GM18867 (cell line): ENCODE measurements at regions not wholly inside any gene's neighbourhood (a gene's known extent, or its start where the extent isn't known, plus 50 kb on each side); places are given as distances from the start of the nearest gene placed in this dataset.
A peak's percentile ranks its signal among the peaks of the same experiment; 100 is the strongest.

Experiments
- ATAC-seq: cut with Tn5 transposase; IDR thresholded peaks from one replicate; pipeline ENCODE4 v1.9.1; 2021; ENCODE audit warnings: mild to moderate bottlenecking, moderate library complexity; ENCODE audit not compliant: unreplicated experiment

- ATAC-seq = no peak
Observed at GRCh38 chr15:36484038-36484778, 95.2 kb upstream of the CDIN1 start.

GRCh38 chr15:36491912-36492311 lies 87.5 kb upstream of the CDIN1 start:
- ATAC-seq = no peak

- no peak for ATAC-seq
Observed at GRCh38 chr15:36495456-36495991, 83.9 kb upstream of the CDIN1 start.

GRCh38 chr15:36497901-36498300 lies 81.5 kb upstream of the CDIN1 start:
- no peak for ATAC-seq

DNA sequence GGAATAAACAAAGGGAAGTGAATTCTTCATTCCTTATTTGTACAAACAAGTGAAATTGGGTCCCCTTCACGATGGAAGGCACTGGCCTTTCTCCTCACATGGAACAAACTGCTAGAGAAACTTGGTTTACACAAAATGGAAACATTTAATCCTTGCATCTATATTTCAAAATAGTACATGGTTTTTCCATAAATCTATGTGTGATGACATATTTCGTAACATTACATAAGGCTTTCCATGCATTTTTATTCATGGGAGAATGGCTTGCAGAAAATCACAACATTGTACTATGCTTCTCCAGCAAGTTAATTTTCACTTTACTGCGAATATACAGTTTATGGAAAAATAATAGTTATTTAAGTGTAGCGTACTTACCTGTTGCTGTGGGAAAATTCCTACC lies 81.0 kb upstream of the CDIN1 start:
- ATAC-seq = no peak

DNA sequence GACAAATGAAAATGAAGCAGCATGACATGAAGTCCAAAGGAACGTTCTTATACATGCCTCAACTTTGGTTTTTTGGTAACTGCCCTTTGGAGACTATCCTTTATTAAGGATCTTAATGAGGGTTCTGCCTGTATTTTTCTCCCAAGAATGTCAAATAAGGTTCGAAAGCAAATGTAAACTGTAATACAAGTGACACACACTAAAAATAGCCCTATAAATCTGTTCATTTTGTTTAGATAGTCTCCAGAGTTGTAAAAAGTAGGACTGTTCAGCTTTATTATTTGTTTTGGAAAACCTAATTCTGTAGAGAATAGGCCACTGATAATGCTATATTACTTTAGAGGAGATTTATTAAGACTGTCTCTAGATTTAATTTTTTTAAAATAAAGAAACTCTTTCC lies 80.5 kb upstream of the CDIN1 start:
- no peak for ATAC-seq

DNA sequence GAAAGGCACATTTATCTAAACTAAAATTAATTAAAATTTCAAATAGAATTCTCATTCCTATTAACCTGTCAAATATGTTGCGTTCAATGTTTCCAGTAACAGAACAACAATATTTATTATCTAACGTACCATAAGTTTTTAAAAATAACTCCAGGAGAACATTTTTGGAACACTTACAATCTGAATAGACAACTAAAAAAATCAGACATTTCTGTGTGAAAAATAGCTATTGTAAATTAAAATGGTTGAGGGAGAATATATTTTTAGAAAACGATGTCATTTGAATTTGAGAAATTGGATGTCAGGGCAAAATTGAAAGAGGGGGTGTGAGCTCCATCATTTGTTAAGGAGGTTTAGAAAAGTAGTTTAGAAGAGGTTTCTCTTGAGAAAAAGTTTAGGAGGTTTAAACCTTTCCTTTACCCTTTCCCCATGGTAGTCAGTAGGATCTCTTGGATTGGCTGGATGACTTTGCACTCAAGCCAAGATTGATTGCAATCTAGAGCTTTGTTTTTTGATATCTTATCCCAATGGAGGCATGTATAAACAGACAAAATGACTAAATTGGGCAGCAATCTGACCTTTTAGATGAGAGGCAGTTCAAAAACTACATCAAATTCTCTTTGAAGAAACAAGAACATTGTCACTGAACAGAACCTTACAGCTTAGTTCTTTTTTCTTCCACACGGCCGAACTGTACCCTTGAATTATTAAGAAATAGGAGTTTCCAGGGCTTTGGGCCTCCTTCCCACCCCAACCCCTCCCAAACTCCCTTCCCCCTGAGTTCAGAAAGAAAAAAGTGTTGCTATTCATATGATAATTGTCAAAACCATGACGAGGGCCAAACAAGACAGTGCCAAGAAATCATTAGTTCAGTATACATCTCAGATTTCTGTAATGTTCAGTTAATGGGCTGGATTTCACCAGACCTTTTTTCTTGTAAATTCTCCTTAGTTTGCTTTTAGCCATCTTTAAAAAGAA lies 79.7 kb upstream of the CDIN1 start:
- no peak for ATAC-seq

DNA sequence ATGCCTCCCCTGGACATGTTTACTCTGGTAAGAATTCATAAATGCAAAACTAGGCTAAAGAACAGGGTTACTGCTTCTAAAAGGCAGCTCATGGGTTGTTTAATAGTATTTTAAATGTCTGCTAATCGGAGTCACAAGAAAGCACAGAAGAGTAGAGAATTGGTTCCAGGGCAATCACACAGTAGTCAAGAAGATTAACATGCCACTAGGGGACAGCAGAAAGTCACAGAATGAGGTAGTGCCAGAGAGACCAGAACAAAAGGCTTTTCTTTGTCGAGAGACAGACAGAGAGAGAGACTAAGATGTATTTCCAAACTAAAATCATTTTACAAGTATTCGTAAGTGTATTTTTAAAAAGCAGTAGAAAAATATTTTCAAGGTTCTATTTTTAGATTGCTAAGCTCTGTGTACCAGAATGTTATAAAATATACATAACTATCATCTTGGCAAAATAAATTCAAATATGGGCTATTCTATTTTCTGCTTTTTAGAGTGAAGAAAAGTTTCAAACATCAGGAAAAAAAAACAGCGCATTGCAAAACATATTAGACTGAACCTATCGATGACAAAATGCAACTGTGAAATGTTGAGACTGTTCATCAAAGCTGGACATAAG lies 78.3 kb upstream of the CDIN1 start:
- ATAC-seq = peak; percentile 87

- no peak for ATAC-seq
Observed at GRCh38 chr15:36502509-36502908, 76.9 kb upstream of the CDIN1 start.

DNA sequence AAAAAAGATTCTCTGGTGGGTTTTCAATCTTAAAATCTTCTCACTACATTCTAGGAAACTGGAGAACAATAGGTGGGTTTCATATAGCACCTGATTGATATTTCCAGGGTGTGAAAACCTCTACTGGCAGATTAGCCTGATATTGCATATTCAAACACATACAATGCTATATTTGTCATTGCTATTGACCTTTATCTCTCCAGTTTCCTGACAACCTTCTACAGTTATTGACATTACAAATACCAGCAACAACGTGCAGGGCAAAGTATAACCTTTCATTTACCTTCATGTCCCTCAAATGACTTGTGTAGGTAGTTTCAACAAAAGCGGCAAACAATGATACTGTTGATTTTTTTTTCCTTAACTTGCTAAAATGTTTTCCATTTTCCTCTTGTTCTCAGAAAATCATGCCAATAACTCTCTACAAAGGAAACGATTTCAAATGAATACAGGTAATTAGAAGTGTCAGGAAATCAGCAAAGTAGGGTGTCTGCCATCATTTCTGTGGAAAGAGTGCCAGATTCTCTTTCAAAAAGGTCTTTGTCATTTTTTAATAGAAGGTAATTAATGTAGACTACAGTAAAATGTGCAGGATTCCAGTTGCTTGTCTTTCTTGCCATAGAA lies 72.6 kb upstream of the CDIN1 start:
- ATAC-seq = no peak

GRCh38 chr15:36507458-36507857 lies 72.0 kb upstream of the CDIN1 start:
- ATAC-seq = no peak

DNA sequence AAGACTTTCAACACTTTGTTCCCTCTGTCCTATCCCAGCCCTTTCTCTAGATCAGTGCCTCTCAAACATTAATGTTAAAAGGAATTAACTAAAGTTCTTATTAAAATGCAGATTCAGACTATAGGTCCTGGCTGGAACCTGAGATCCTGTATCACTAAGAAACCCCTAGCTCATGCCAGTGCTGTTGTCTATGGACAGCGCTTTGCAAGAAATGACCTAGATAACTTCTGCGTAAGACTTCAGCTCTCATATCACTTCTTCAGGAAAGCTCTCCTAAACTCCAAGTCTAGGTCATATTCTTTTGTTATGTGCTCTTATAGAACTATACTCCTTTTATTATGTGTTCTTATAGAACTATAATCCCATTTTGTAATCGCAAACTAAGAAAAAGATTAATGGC lies 67.8 kb upstream of the CDIN1 start:
- no peak for ATAC-seq

- peak; percentile 49 for ATAC-seq
Observed at GRCh38 chr15:36517758-36518157, 61.7 kb upstream of the CDIN1 start.

GRCh38 chr15:36519067-36519466 lies 60.4 kb upstream of the CDIN1 start:
- no peak for ATAC-seq

GRCh38 chr15:36525430-36525829 lies 54.0 kb upstream of the CDIN1 start:
- no peak for ATAC-seq

GRCh38 chr15:36527235-36528162 lies 51.9 kb upstream of the CDIN1 start:
- ATAC-seq = no peak

DNA sequence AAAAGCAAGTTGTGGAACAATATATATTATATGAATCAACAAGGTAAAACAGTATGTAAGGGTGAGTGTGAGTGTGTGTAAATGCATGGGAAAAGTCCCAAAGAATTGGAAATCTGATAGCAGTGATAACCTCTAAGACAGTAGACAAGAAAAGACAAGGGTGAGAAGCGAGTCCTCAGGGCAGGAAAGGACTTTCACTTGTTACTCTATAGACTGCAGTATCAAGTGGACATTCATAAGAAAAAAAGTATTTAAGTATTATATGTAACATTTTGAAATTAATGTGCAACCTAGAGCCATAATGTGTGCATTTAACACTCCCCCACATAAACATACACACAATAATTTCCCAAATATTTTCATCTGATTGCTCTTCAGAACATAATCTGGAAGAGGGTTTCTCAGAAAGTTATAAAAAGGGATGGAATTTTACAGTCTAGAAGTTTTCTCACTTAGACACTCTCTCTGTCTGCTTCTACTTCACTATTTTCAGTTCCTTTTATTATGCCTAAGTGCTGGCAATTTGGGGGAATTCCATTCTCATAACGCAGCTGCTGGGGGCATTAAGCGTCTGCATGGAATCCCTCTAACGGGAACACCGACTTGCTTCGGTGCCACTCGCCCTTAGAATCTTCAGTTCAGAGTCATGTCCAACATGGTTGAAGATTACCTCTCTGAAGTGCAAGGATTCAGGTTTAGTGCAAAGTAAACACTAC lies 50.0 kb upstream of the CDIN1 start:
- peak; percentile 65 for ATAC-seq
